ENCODE measurements at regions not wholly inside any gene's neighbourhood (a gene's known extent, or its start where the extent isn't known, plus 50 kb on each side); places are given as distances from the start of the nearest gene placed in this dataset.

GRCh38 chr18:73733806-73734314 is 413.8 kb downstream of the FBXO15 start:
- TF ChIP-seq POLR2A (IDR thresholded peaks at IDR 0.05): no peak
- TF ChIP-seq, protein P1, sequence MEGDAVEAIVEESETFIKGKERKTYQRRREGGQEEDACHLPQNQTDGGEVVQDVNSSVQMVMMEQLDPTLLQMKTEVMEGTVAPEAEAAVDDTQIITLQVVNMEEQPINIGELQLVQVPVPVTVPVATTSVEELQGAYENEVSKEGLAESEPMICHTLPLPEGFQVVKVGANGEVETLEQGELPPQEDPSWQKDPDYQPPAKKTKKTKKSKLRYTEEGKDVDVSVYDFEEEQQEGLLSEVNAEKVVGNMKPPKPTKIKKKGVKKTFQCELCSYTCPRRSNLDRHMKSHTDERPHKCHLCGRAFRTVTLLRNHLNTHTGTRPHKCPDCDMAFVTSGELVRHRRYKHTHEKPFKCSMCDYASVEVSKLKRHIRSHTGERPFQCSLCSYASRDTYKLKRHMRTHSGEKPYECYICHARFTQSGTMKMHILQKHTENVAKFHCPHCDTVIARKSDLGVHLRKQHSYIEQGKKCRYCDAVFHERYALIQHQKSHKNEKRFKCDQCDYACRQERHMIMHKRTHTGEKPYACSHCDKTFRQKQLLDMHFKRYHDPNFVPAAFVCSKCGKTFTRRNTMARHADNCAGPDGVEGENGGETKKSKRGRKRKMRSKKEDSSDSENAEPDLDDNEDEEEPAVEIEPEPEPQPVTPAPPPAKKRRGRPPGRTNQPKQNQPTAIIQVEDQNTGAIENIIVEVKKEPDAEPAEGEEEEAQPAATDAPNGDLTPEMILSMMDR (IDR thresholded peaks at IDR 0.05): no peak
